Inflammatory macrophage treated with lipopolysaccharide for 1 hour (primary cell): ENCODE measurements at regions not wholly inside any gene's neighbourhood (a gene's known extent, or its start where the extent isn't known, plus 50 kb on each side); places are given as distances from the start of the nearest gene placed in this dataset.

Source experiments
- DNase-seq, 2 donors: peaks; one replicate each; pipeline ENCODE4 v3.0.0-alpha.2; 2020 to 2022

- DNase-seq = no peak
Observed at GRCh38 chr11:15705891-15706290, 591.2 kb downstream of the INSC start.

- no peak for DNase-seq
Observed at GRCh38 chr11:15707194-15707593, 592.5 kb downstream of the INSC start.

GRCh38 chr11:15707971-15708370, 593.2 kb downstream of the INSC start:
- no peak for DNase-seq

- no peak for DNase-seq
Observed at GRCh38 chr11:15710580-15711275, 596.0 kb downstream of the INSC start.

- DNase-seq = no peak
Observed at GRCh38 chr11:15711311-15711710, 596.6 kb downstream of the INSC start.

- DNase-seq = no peak
Observed at GRCh38 chr11:15714641-15715399, 600.1 kb downstream of the INSC start.

- DNase-seq = no peak
Observed at GRCh38 chr11:15716550-15716949, 601.8 kb downstream of the INSC start.

GRCh38 chr11:15720460-15720859, 605.7 kb downstream of the INSC start:
- DNase-seq = no peak

- no peak for DNase-seq
Observed at GRCh38 chr11:15723966-15724365, 609.2 kb downstream of the INSC start.

- no peak for DNase-seq
Observed at GRCh38 chr11:15724601-15725000, 609.9 kb downstream of the INSC start.

- no peak for DNase-seq
Observed at GRCh38 chr11:15725246-15725645, 610.5 kb downstream of the INSC start.

- no peak for DNase-seq
Observed at GRCh38 chr11:15726221-15726746, 611.6 kb downstream of the INSC start.

- DNase-seq = no peak
Observed at GRCh38 chr11:15726893-15727519, 612.3 kb downstream of the INSC start.

GRCh38 chr11:15727520-15727914, 612.8 kb downstream of the INSC start:
- DNase-seq = no peak

GRCh38 chr11:15728207-15728606, 613.5 kb downstream of the INSC start:
- no peak for DNase-seq

GRCh38 chr11:15730263-15730994, 615.7 kb downstream of the INSC start:
- DNase-seq = no peak

GRCh38 chr11:15730995-15731385, 616.3 kb downstream of the INSC start:
- no peak for DNase-seq

- DNase-seq = no peak
Observed at GRCh38 chr11:15735706-15736105, 620.6 kb downstream of the SOX6 start.

- DNase-seq = no peak
Observed at GRCh38 chr11:15737320-15737719, 619.0 kb downstream of the SOX6 start.

- DNase-seq = no peak
Observed at GRCh38 chr11:15738931-15739330, 617.4 kb downstream of the SOX6 start.

GRCh38 chr11:15742626-15743519, 613.5 kb downstream of the SOX6 start:
- peak; percentile 24 to 33 for DNase-seq

GRCh38 chr11:15744693-15745092, 611.7 kb downstream of the SOX6 start:
- DNase-seq = no peak
